Tibial artery (tissue), 4 donors: ENCODE measurements at regions not wholly inside any gene's neighbourhood (a gene's known extent, or its start where the extent isn't known, plus 50 kb on each side); places are given as distances from the start of the nearest gene placed in this dataset.

Experiments
- DNase-seq, 2 donors: peaks; one replicate each; pipeline ENCODE4 v3.0.0-alpha.2; 2019
- H3K27ac ChIP-seq, 2 donors: fragments of 200-600 bp; sonication (generic) in 1 of 2; 1 replicate in 1 of 2; 2 replicates in 1 of 2; pipeline ENCODE4 v1.5.1; 2018 to 2019; ENCODE audit warnings: mild to moderate bottlenecking in 1 of 2
- H3K27me3 ChIP-seq, 2 donors: fragments of 200-600 bp; sonication (generic) in 1 of 2; one replicate each; pipeline versions ENCODE4 v1.5.1 to v1.6.0; 2016 to 2019
- H3K36me3 ChIP-seq, 3 donors: fragments of 200-600 bp; sonication (generic) in 2 of 3; one replicate each; pipeline ENCODE4 v1.5.1; 2016 to 2019; ENCODE audit warnings: mild to moderate bottlenecking in 2 of 3
- H3K4me1 ChIP-seq, 4 donors: fragments of 200-600 bp; sonication (generic) in 2 of 4; 1 replicate in 3 of 4; 2 replicates in 1 of 4; pipeline ENCODE4 v1.5.1; 2016 to 2019
- H3K4me3 ChIP-seq, 2 donors: fragments of 200-600 bp; sonication (generic) in 1 of 2; 1 replicate in 1 of 2; 2 replicates in 1 of 2; pipeline ENCODE4 v1.5.1; 2018 to 2019; ENCODE audit warnings: mild to moderate bottlenecking in 2 of 2
- H3K9me3 ChIP-seq, 3 donors: fragments of 200-600 bp; sonication (generic) in 1 of 3; one replicate each; pipeline ENCODE4 v1.5.1; 2016 to 2019
- intact Hi-C: fragments of 100-400 bp; cut with DNase I; formaldehyde crosslinking; loops from one replicate; pipeline ENCODE4 v1.15.0; 2023; ENCODE audit warnings: low total_unique reads
- TF ChIP-seq, protein P1 (sequence below), 2 experiments: fragments of 200-600 bp in 1 of 2; fragments of 450-650 bp in 1 of 2; IDR thresholded peaks; one replicate each; pipeline ENCODE4 v1.5.1; 2017 to 2019; ENCODE audit warnings: antibody characterized with exemption in 2 of 2, mild to moderate bottlenecking in 1 of 2, moderate library complexity in 1 of 2

GRCh38 chr5:142408536-142408935, 83.7 kb upstream of the SPRY4 start:
- Histone ChIP-seq H3K36me3 (no peaks in the 10 kb centered on the region), H3K9me3 (no peaks in the 10 kb centered on the region), H3K27me3 (no peaks in the 10 kb centered on the region), H3K4me3 (no peak overlapping the region), H3K27ac (no peak overlapping the region), H3K4me1 (peaks cover 2 to 37% (median 14%) of the 10 kb centered on the region in 4 donors)
- intact Hi-C loops: no loop called here
- DNase-seq: no peak
- TF ChIP-seq, protein P1, sequence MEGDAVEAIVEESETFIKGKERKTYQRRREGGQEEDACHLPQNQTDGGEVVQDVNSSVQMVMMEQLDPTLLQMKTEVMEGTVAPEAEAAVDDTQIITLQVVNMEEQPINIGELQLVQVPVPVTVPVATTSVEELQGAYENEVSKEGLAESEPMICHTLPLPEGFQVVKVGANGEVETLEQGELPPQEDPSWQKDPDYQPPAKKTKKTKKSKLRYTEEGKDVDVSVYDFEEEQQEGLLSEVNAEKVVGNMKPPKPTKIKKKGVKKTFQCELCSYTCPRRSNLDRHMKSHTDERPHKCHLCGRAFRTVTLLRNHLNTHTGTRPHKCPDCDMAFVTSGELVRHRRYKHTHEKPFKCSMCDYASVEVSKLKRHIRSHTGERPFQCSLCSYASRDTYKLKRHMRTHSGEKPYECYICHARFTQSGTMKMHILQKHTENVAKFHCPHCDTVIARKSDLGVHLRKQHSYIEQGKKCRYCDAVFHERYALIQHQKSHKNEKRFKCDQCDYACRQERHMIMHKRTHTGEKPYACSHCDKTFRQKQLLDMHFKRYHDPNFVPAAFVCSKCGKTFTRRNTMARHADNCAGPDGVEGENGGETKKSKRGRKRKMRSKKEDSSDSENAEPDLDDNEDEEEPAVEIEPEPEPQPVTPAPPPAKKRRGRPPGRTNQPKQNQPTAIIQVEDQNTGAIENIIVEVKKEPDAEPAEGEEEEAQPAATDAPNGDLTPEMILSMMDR (IDR thresholded peaks at IDR 0.05): no peak

- H3K4me3 ChIP-seq: no peak overlapping the region
- no peaks in the 10 kb centered on the region for H3K27me3 ChIP-seq
- no peaks in the 10 kb centered on the region for H3K36me3 ChIP-seq
- DNase-seq: peak; percentile 22 to 89
- no peaks in the 10 kb centered on the region for H3K9me3 ChIP-seq
- H3K27ac ChIP-seq: peak overlapping the region; percentile 51 to 80
- TF ChIP-seq, protein P1 (IDR thresholded peaks at IDR 0.05): no peak
- intact Hi-C loops: no loop called here
- H3K4me1 ChIP-seq: peaks cover 2 to 42% (median 16%) of the 10 kb centered on the region in 4 donors
Measured at GRCh38 chr5:142405814-142406395, 81.1 kb upstream of the SPRY4 start.

- Histone ChIP-seq H3K36me3 (no peaks in the 10 kb centered on the region), H3K27ac (peak overlapping the region; percentile 80 to 84), H3K9me3 (no peaks in the 10 kb centered on the region), H3K27me3 (no peaks in the 10 kb centered on the region), H3K4me3 (no peak overlapping the region), H3K4me1 (peaks cover 2 to 42% (median 16%) of the 10 kb centered on the region in 4 donors)
- TF ChIP-seq, protein P1 (IDR thresholded peaks at IDR 0.05): no peak
- intact Hi-C loops: no loop called here
- no peak for DNase-seq
Measured at GRCh38 chr5:142405023-142405422, 80.2 kb upstream of the SPRY4 start.

DNA sequence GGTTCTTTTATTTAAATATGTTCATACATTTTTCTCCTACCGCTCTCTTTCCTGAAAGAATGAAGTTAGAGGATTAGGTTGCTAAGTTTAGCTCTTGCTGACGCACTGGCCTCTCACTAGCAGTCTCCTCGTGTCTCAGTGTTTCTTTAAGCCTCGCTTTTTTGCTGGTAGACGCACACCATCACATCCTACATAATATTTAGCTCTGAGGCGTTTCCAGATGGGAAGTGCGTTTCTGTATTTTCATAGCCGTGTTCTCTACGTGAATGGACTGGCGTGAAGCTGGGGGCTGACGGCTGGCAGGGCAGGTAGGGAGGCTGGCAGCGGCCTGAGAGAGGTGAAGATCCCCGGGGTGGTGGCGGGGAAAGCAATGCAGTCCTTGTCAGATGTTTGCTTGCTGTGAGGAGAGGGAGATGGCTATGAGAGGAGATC, 79.2 kb upstream of the SPRY4 start:
- Histone ChIP-seq H3K9me3 (no peaks in the 10 kb centered on the region), H3K36me3 (no peaks in the 10 kb centered on the region), H3K4me1 (peaks cover 2 to 42% (median 16%) of the 10 kb centered on the region in 4 donors), H3K27ac (peak overlapping the region; percentile 80 to 84), H3K4me3 (no peak overlapping the region), H3K27me3 (no peaks in the 10 kb centered on the region)
- intact Hi-C loops: loop anchor here (5.0 kb wide), 1 partner anchor 47 kb away; no protein-coding TSS in a partner anchor
- TF ChIP-seq, protein P1 (IDR thresholded peaks at IDR 0.05): no peak
- peak in 1 of 2 donors; percentile 72 for DNase-seq

DNA sequence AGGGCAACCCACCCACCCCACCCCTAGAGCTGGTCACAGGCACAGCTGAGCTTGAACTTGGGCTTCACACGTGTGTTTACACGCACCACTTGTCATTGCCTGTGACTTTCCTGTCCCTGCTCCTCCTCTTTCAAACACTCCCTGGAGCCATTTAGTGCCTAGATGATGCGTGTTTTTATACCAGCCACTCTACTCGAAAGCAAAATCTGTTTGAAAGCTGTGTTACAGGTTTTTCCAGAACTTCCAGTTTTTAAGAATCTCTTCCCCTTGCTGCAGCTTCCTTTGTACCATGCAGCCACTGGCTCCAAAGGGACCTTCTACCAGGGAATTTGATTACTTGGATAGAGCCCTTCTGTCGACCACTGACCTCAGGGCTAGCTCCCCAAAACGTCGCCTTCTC, 78.8 kb upstream of the SPRY4 start:
- Histone ChIP-seq H3K36me3 (no peaks in the 10 kb centered on the region), H3K27me3 (no peaks in the 10 kb centered on the region), H3K4me3 (no peak overlapping the region), H3K27ac (peak overlapping the region; percentile 80 to 84), H3K4me1 (peaks cover 2 to 42% (median 16%) of the 10 kb centered on the region in 4 donors), H3K9me3 (no peaks in the 10 kb centered on the region)
- TF ChIP-seq, protein P1 (IDR thresholded peaks at IDR 0.05): no peak
- intact Hi-C loops: loop anchor here (5.0 kb wide), 1 partner anchor 46 kb away; no protein-coding TSS in a partner anchor
- DNase-seq: no peak
